ENCODE measurements at regions not wholly inside any gene's neighbourhood (a gene's known extent, or its start where the extent isn't known, plus 50 kb on each side); places are given as distances from the start of the nearest gene placed in this dataset.

GRCh38 chr2:129144082-129144791, 825.6 kb upstream of the HS6ST1 start:
- DNase-seq (ENCODE audit: low read depth in 3 of 3, low spot score in 1 of 3), result no peak

- DNase-seq (ENCODE audit: low read depth in 3 of 3, low spot score in 1 of 3), result no peak
Observed at GRCh38 chr2:129152514-129152913, 827.0 kb upstream of the RAB6C start.

- no peak for DNase-seq (ENCODE audit: low read depth in 3 of 3, low spot score in 1 of 3)
Observed at GRCh38 chr2:129160879-129161278, 818.6 kb upstream of the RAB6C start.

GRCh38 chr2:129164220-129164949, 815.1 kb upstream of the RAB6C start:
- no peak for DNase-seq (ENCODE audit: low read depth in 3 of 3, low spot score in 1 of 3)

GRCh38 chr2:129165006-129165405, 814.5 kb upstream of the RAB6C start:
- DNase-seq (ENCODE audit: low read depth in 3 of 3, low spot score in 1 of 3), result no peak

- no peak for DNase-seq (ENCODE audit: low read depth in 3 of 3, low spot score in 1 of 3)
Observed at GRCh38 chr2:129167456-129167855, 812.0 kb upstream of the RAB6C start.

- DNase-seq (ENCODE audit: low read depth in 3 of 3, low spot score in 1 of 3), result no peak
Observed at GRCh38 chr2:129170570-129170969, 808.9 kb upstream of the RAB6C start.

GRCh38 chr2:129174143-129174542, 805.3 kb upstream of the RAB6C start:
- DNase-seq (ENCODE audit: low read depth in 3 of 3, low spot score in 1 of 3), result no peak

- no peak for DNase-seq (ENCODE audit: low read depth in 3 of 3, low spot score in 1 of 3)
Observed at GRCh38 chr2:129175051-129175450, 804.4 kb upstream of the RAB6C start.

- no peak for DNase-seq (ENCODE audit: low read depth in 3 of 3, low spot score in 1 of 3)
Observed at GRCh38 chr2:129176375-129176774, 803.1 kb upstream of the RAB6C start.

- DNase-seq (ENCODE audit: low read depth in 3 of 3, low spot score in 1 of 3), result no peak
Observed at GRCh38 chr2:129178356-129178755, 801.1 kb upstream of the RAB6C start.

- no peak for DNase-seq (ENCODE audit: low read depth in 3 of 3, low spot score in 1 of 3)
Observed at GRCh38 chr2:129179199-129179598, 800.3 kb upstream of the RAB6C start.

- DNase-seq (ENCODE audit: low read depth in 3 of 3, low spot score in 1 of 3), result no peak
Observed at GRCh38 chr2:129180124-129180716, 799.2 kb upstream of the RAB6C start.

- no peak for DNase-seq (ENCODE audit: low read depth in 3 of 3, low spot score in 1 of 3)
Observed at GRCh38 chr2:129181433-129181832, 798.0 kb upstream of the RAB6C start.

- no peak for DNase-seq (ENCODE audit: low read depth in 3 of 3, low spot score in 1 of 3)
Observed at GRCh38 chr2:129181963-129182362, 797.5 kb upstream of the RAB6C start.

- DNase-seq (ENCODE audit: low read depth in 3 of 3, low spot score in 1 of 3), result no peak
Observed at GRCh38 chr2:129187343-129187742, 792.1 kb upstream of the RAB6C start.

GRCh38 chr2:129188451-129188850, 791.0 kb upstream of the RAB6C start:
- no peak for DNase-seq (ENCODE audit: low read depth in 3 of 3, low spot score in 1 of 3)

GRCh38 chr2:129189617-129190319, 789.7 kb upstream of the RAB6C start:
- no peak for DNase-seq (ENCODE audit: low read depth in 3 of 3, low spot score in 1 of 3)

- no peak for DNase-seq (ENCODE audit: low read depth in 3 of 3, low spot score in 1 of 3)
Observed at GRCh38 chr2:129190494-129190893, 789.0 kb upstream of the RAB6C start.

- no peak for DNase-seq (ENCODE audit: low read depth in 3 of 3, low spot score in 1 of 3)
Observed at GRCh38 chr2:129191530-129191929, 787.9 kb upstream of the RAB6C start.

GRCh38 chr2:129192117-129192516, 787.3 kb upstream of the RAB6C start:
- DNase-seq (ENCODE audit: low read depth in 3 of 3, low spot score in 1 of 3), result no peak

- DNase-seq (ENCODE audit: low read depth in 3 of 3, low spot score in 1 of 3), result no peak
Observed at GRCh38 chr2:129192841-129193253, 786.6 kb upstream of the RAB6C start.

Data from stimulated activated CD4-positive, alpha-beta T cell treated with anti-CD3 and anti-CD28 coated beads, TNF-alpha, amount 100 ng/mL, for 1 hour (primary cell).